HCT116 (cell line): ENCODE measurements at regions not wholly inside any gene's neighbourhood (a gene's known extent, or its start where the extent isn't known, plus 50 kb on each side); places are given as distances from the start of the nearest gene placed in this dataset.

Experiments used
- ATAC-seq: fragments of 200-7000 bp; cut with Tn5 transposase; 2 replicates; pipeline ENCODE4 v1.9.1; 2020; ENCODE audit warnings: mild to moderate bottlenecking, moderate library complexity
- BruUV-seq: library from RNA; stranded (reverse); fragments of 400-500 nt; replicated peaks from 2 replicates; lab custom pipeline; 2021; lab: Mats Ljungman, UMichigan
- CTCF ChIA-PET: fragments of 300-600 bp; sonication (Branson Sonifier 250); formaldehyde crosslinking; loops from one replicate; lab custom pipeline; 2021; ENCODE audit warnings: antibody characterized with exemption; lab: Charles Lee
- POLR2A ChIA-PET: fragments of 300-600, 350-600 bp; sonication (Branson Sonifier 250); formaldehyde crosslinking; loops from one replicate; lab custom pipeline; 2021; ENCODE audit warnings: antibody characterized with exemption; lab: Charles Lee
- RAD21 ChIA-PET, 2 experiments: fragments of 300-600 bp; sonication (Branson Sonifier 250); formaldehyde crosslinking; loops; one replicate each; lab custom pipeline; 2023; ENCODE audit warnings: low total read pairs in 2 of 2; ENCODE audit not compliant: uncharacterized antibody in 2 of 2, unreplicated experiment in 2 of 2, low non-redundant PET in 1 of 2; lab: Charles Lee
- DNase-seq: peaks from one replicate; pipeline ENCODE4 v3.0.0-alpha.2; 2010; ENCODE audit warnings: low read depth, low spot score
- H2AFZ ChIP-seq: fragments of 200-600 bp; shearing (Covaris generic), sonication (generic); 2 replicates; pipeline ENCODE4 v1.6.1; 2017; ENCODE audit warnings: low read depth, mixed run types, mixed read lengths, antibody characterized with exemption, low read length; ENCODE audit not compliant: poor library complexity, severe bottlenecking
- H3K27ac ChIP-seq: 2 replicates; pipeline ENCODE4 v1.5.1; 2012; ENCODE audit warnings: low read depth, low read length
- H3K27me3 ChIP-seq: fragments of 200-600 bp; sonication (generic); 2 replicates; pipeline ENCODE4 v1.6.1; 2016; ENCODE audit warnings: mixed run types, low read length, mixed read lengths; ENCODE audit not compliant: insufficient read depth
- H3K36me3 ChIP-seq, 2 experiments: fragments of 200-500 bp in 1 of 2; fragments of 200-600 bp in 1 of 2; sonication (Bioruptor generic) in 1 of 2; sonication (generic) in 1 of 2; 2 replicates each; pipeline versions ENCODE4 v1.5.1 to v1.6.1; 2014 to 2016; ENCODE audit warnings: low read length in 2 of 2, inconsistent platforms in 1 of 2, mixed read lengths in 1 of 2, mixed run types in 1 of 2; ENCODE audit not compliant: insufficient read depth in 2 of 2, control insufficient read depth in 1 of 2
- H3K4me1 ChIP-seq, 2 experiments: fragments of 200-600 bp in 1 of 2; sonication (generic) in 1 of 2; 2 replicates each; pipeline versions ENCODE4 v1.5.1 to v1.6.1; 2012 to 2017; ENCODE audit warnings: low read length in 2 of 2, inconsistent platforms in 1 of 2, mild to moderate bottlenecking in 1 of 2, mixed read lengths in 1 of 2, mixed run types in 1 of 2, moderate library complexity in 1 of 2; ENCODE audit not compliant: insufficient read depth in 2 of 2, control insufficient read depth in 1 of 2
- H3K4me2 ChIP-seq: fragments of 200-600 bp; sonication (generic); 2 replicates; pipeline ENCODE4 v1.6.1; 2017; ENCODE audit warnings: mixed run types, low read length, mixed read lengths
- H3K4me3 ChIP-seq, 2 experiments: fragments of 200-600 bp in 1 of 2; sonication (generic) in 1 of 2; replicated peaks in 1 of 2; 2 replicates each; pipeline ENCODE4 v1.5.1; 2011 to 2016; ENCODE audit warnings: low read length in 2 of 2, control low read depth in 1 of 2, low read depth in 1 of 2, mild to moderate bottlenecking in 1 of 2, mixed read lengths in 1 of 2, mixed run types in 1 of 2
- H3K79me2 ChIP-seq: fragments of 200-600 bp; sonication (generic); 2 replicates; pipeline ENCODE4 v1.6.1; 2017; ENCODE audit warnings: mild to moderate bottlenecking, mixed run types, low read length, moderate library complexity, mixed read lengths; ENCODE audit not compliant: insufficient read depth
- H3K9ac ChIP-seq: fragments of 200-600 bp; sonication (generic); 2 replicates; pipeline ENCODE4 v1.6.1; 2016; ENCODE audit warnings: low read length, mixed read lengths
- H3K9me2 ChIP-seq: fragments of 200-600 bp; sonication (generic), shearing (Covaris generic); 2 replicates; pipeline ENCODE4 v1.6.1; 2017; ENCODE audit warnings: mixed run types, mild to moderate bottlenecking, moderate library complexity; ENCODE audit not compliant: insufficient read depth
- H3K9me3 ChIP-seq, 2 experiments: fragments of 200-500 bp in 1 of 2; fragments of 200-600 bp in 1 of 2; sonication (Bioruptor generic) in 1 of 2; sonication (generic) in 1 of 2; 2 replicates each; pipeline ENCODE4 v1.6.1; 2014 to 2017; ENCODE audit warnings: low read length in 2 of 2, mixed read lengths in 2 of 2, inconsistent platforms in 1 of 2, low read depth in 1 of 2, mild to moderate bottlenecking in 1 of 2, mixed run types in 1 of 2, moderate library complexity in 1 of 2; ENCODE audit not compliant: control insufficient read depth in 1 of 2, insufficient read depth in 1 of 2
- H4K20me1 ChIP-seq: fragments of 200-600 bp; sonication (generic), shearing (Covaris generic); 2 replicates; pipeline ENCODE4 v1.6.1; 2017; ENCODE audit warnings: mixed run types, mild to moderate bottlenecking, moderate library complexity; ENCODE audit not compliant: insufficient read depth
- ATF3 ChIP-seq: IDR thresholded peaks from 2 replicates; pipeline ENCODE4 v1.6.1; 2012
- EGR1 ChIP-seq: IDR thresholded peaks from 2 replicates; pipeline ENCODE4 v1.6.1; 2012; ENCODE audit warnings: low read depth
- ELF1 ChIP-seq: IDR thresholded peaks from 2 replicates; pipeline ENCODE4 v1.6.1; 2012; ENCODE audit warnings: low read depth, borderline replicate concordance
- EZH2phosphoT487 ChIP-seq: fragments of 200-600 bp; IDR thresholded peaks from 2 replicates; pipeline ENCODE4 v1.6.1; 2018; ENCODE audit warnings: antibody characterized with exemption, borderline replicate concordance
- JUND ChIP-seq: IDR thresholded peaks from 2 replicates; pipeline ENCODE4 v1.6.1; 2012
- POLR2A ChIP-seq: IDR thresholded peaks from 2 replicates; pipeline ENCODE4 v1.7.0; 2011; ENCODE audit warnings: borderline replicate concordance; ENCODE audit not compliant: insufficient read depth, insufficient read length; ENCODE audit errors: extremely low read depth
- POLR2AphosphoS5 ChIP-seq: IDR thresholded peaks from 2 replicates; pipeline ENCODE4 v1.6.1; 2011; ENCODE audit warnings: mild to moderate bottlenecking, low read depth, low read length, moderate library complexity
- RAD21 ChIP-seq: IDR thresholded peaks from 2 replicates; pipeline ENCODE4 v1.6.1; 2012; ENCODE audit warnings: low read depth, mild to moderate bottlenecking
- SRF ChIP-seq: IDR thresholded peaks from 2 replicates; pipeline ENCODE4 v1.6.1; 2012; ENCODE audit warnings: low read depth
- TCF7L2 ChIP-seq: IDR thresholded peaks from 2 replicates; pipeline ENCODE4 v1.7.0; 2011; ENCODE audit warnings: borderline replicate concordance, inconsistent platforms; ENCODE audit not compliant: insufficient read depth, insufficient read length; ENCODE audit errors: extremely low read depth
- ZFX ChIP-seq: fragments of 450-650 bp; IDR thresholded peaks from 2 replicates; pipeline ENCODE4 v1.6.1; 2017
- intact Hi-C: fragments of 100-400 bp; cut with micrococcal nuclease; formaldehyde crosslinking; loops from 2 replicates; pipeline ENCODE4 v1.10.0; 2022

GRCh38 chr4:126838941-126839679, 793.6 kb upstream of the INTU start:
- H4K20me1 ChIP-seq: no peaks in the 10 kb centered on the region
- RAD21 ChIA-PET: no interaction called here
- ATAC-seq (no peak), DNase-seq (no peak)
- no peak overlapping the region for H3K9ac ChIP-seq
- H3K36me3 ChIP-seq: no peaks in the 10 kb centered on the region
- CTCF ChIA-PET: no interaction called here
- H3K4me1 ChIP-seq: no peaks in the 10 kb centered on the region
- H3K4me2 ChIP-seq: no peak overlapping the region
- H3K4me3 ChIP-seq: no peak overlapping the region
- intact Hi-C loops: no loop called here
- no peak for TF ChIP-seq POLR2AphosphoS5
- no peak for TF ChIP-seq EGR1
- TF ChIP-seq ATF3: no peak
- TF ChIP-seq POLR2A: no peak
- TF ChIP-seq TCF7L2: no peak
- no peak for TF ChIP-seq JUND
- TF ChIP-seq ELF1: no peak
- TF ChIP-seq SRF: no peak
- no peak for TF ChIP-seq ZFX
- TF ChIP-seq RAD21: no peak
- TF ChIP-seq EZH2phosphoT487: no peak
- no peaks in the 10 kb centered on the region for H3K79me2 ChIP-seq
- H3K27ac ChIP-seq: no peak overlapping the region
- POLR2A ChIA-PET: no interaction called here
- 0 out of 4 replicates have a peak, but pooled peaks cover 0 to 3% of the 10 kb centered on the region in 2 experiments for H3K9me3 ChIP-seq
- H3K9me2 ChIP-seq: no peaks in the 10 kb centered on the region; the same call in 1 of the 2 replicates
- BruUV-seq: no TSS peak
- no peaks in the 10 kb centered on the region for H3K27me3 ChIP-seq
- no peak overlapping the region for H2AFZ ChIP-seq
